Adrenal gland (tissue), 5 donors: ENCODE measurements at regions not wholly inside any gene's neighbourhood (a gene's known extent, or its start where the extent isn't known, plus 50 kb on each side); places are given as distances from the start of the nearest gene placed in this dataset.

ENCODE experiments used
- CTCF ChIP-seq, 6 experiments: fragments of 450-650 bp in 4 of 6; fragments of 200-600 bp in 2 of 6; sonication (generic) in 1 of 6; IDR thresholded peaks; 1 replicate in 5 of 6; 2 replicates in 1 of 6; pipeline versions ENCODE4 v1.5.1 to v1.8.0; 2016 to 2021; ENCODE audit warnings: antibody characterized with exemption in 6 of 6, mild to moderate bottlenecking in 2 of 6, moderate library complexity in 1 of 6
- POLR2A ChIP-seq, 2 donors: fragments of 450-650 bp; IDR thresholded peaks; one replicate each; pipeline ENCODE4 v1.6.1; 2017; ENCODE audit warnings: antibody characterized with exemption in 2 of 2, mild to moderate bottlenecking in 2 of 2, moderate library complexity in 1 of 2
- donor health status: DM: no; HTN: no; CAD: no.

- TF ChIP-seq POLR2A (IDR thresholded peaks at IDR 0.05) (no peak), CTCF (IDR thresholded peaks at IDR 0.05) (no peak)
Measured at GRCh38 chrX:85620466-85620865, 241.0 kb upstream of the POF1B start.
